ELF-1 (cell line): ENCODE measurements at regions not wholly inside any gene's neighbourhood (a gene's known extent, or its start where the extent isn't known, plus 50 kb on each side); places are given as distances from the start of the nearest gene placed in this dataset.
A peak's percentile ranks its signal among the peaks of the same experiment; 100 is the strongest.

ENCODE experiments used
- DNase-seq: peaks from one replicate; pipeline ENCODE4 v3.0.0-alpha.2; 2016; ENCODE audit warnings: low read depth, low spot score

DNA sequence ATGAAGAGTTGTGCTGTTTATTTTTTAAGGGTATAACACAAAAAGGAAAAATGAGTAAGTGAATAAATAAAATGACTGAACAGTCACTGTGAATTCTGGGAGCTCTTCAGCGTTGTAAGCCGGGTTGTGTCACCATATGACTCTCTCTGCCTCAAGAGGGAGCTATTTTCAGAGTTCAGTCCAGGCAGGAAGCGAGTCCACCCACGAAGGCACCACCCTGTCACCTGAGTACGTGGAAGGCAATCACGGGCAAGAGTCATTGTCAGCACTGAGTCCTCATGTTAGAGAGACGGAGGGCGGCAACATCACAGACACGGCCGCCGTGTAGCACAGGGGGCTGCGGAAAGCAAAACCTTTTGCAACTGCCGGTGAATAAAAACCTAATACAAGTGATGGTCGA, 227.6 kb downstream of the UTP18 start:
- peak; percentile 49 for DNase-seq

DNA sequence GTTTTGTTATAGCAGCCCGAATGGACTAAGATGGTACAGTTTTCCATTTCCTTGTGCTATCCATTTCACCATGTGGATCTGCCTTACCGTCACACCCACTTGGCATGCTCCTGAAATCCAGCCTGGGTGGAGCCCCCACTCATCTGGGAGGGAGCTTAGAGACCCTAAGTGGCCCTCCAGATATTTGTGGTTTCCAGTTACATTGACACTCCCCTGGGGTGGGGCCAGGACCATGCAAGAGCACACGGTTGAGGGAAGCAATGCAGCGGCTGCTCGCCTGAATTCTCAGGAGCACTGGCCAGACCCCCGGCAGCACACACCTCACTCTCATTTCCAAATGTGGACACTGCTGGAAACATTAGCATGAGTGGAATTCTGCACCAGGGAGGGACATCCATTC, 231.1 kb downstream of the UTP18 start:
- DNase-seq: no peak

- no peak for DNase-seq
These were observed 232.9 kb downstream of the UTP18 start for GRCh38 chr17:51493206-51493605.

DNA sequence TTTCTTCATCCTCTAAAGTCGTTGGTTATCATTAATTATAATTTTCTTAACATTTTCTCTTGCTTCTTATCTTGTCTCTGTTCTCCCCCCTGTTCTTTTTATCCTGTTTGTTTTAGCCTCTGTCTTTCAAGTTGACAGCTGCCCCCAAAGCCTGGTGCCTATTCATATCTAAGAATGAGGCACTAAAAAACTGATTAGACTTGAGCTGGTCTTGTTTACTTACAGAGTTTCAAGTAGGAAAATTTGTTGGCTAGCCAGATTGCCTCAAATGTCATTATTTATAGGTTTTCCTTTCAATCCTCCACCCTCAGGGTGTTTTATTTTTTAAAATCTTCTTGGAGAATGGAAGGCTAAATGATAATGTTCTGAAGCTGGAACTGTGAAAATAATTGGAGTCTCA, 236.0 kb downstream of the UTP18 start:
- no peak for DNase-seq

DNA sequence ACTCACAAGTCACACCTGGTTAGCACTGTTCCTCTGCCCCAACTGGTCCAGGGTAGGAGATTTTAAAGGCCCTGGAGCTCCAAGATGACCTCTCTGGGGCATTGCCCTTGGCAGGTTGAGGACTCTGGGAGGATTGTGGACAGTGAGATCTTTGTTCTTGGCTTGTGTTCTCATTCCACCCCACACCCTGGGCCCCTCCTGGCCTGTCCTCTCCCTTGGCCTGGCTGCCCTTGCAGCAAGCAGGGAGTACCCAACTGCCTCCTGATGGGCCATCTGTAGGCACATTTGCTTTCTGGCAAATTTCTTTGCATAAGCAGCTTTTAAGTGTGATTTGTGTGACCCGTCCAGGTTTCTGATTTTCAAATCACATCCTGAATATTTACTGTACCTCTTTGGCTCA, 239.6 kb downstream of the UTP18 start:
- no peak for DNase-seq

DNA sequence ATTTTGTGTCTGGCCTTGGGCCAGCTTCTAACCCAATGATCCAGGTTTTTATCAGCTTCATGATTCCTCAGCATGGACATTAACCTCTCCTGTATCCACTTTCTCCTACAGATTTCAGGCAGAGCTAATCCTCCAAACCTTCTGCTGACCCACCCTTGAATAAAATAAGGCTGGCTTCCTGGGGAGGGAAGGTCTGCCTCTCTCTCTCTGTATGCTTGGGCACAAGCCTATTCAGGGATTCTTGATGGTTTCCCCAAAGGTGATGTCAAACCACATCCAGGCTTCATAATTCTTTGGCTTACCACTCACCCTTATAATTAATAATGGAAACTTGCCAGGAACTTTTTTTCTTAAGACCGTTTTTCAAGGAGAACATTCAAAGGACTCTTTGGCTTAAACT, 240.1 kb downstream of the UTP18 start:
- DNase-seq: no peak

GRCh38 chr17:51505450-51505849, 245.1 kb downstream of the UTP18 start:
- no peak for DNase-seq

DNA sequence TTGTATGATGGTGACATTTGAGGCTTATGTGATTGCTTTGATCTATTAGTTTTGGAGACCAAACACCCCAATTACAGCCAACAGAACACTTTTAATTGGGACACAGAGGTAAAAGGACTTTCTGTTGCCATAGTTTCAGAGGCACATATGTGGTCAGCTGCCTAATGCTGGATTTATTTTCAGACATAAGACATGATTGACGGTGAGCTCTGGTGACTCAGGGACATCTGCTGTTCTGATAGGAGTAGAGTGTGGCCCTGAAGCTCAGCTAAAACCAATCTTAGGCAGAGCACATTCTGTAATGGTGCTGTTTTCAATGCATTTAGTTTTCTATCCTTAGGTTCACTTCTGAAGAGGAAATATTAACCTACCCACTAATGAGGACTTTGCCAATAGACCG, 247.1 kb downstream of the UTP18 start:
- no peak for DNase-seq

DNA sequence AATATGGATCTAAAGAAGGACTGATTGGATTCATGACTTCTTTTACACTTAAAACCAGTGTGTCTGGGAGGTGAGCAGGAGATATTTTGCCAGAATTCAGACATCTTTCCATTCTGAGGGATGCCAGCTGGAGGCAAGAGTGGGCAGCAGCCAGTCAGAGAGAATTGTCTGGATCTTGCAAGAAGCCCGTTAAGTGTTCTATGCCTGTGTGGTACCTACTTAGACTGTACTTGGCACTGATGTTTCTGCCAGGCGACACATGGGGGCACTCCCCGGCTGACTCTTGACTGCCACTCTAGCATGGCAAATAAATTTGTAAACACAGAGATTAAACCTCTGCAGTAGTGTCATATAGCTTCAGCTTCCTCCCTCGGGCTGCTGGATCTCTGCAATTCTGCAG, 247.7 kb downstream of the UTP18 start:
- no peak for DNase-seq

DNA sequence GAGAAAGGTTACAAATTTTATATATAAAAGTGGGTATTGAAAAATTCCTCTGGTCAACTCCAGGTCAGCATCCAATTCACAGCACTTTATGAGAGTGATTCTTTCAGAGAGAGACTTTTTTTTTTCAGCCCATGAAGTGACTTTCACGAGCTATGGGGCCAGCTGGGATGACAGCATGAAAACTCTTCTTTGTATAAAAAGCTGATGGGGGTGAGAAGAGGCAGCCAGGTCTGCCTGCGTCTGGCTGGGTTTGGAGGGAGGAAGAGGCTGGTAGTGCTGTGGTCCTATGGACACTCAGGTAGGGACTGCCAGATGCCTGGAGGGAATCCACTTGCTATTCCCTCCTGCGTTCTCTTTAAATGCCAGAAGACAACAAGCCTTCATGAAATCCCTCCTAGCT, 250.6 kb downstream of the UTP18 start:
- DNase-seq: no peak

DNA sequence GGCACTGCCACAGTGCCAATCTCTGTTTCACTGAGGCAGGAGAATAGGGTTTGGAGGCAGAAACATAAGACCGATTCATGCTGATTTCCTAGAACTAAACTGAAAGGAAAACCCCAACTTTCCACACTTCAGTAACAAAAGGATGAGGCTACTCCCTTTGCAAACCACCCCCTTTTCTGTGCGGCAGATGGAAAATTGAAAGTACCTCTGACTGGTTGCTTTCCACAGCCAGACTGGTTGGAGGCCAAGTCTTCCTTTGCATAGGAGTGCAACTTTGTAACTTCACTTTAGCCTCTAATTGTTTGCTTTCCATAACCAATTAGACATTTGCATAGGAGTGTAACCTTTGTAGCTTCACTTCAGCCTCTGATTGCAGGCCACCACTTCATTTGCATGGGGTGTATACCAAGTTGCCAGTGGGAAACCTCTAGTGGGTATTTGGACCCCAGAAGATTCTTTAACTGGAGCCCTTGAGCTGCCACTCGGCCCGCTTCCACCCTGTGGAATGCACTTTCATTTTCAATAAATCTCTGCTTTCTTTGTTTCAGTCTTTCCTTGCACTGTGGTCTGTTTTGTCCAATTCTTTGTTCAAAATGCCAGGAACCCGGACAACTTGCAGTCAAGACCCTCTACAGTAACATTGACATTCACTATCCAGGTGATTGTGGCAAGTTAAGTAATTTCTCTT, 252.0 kb downstream of the UTP18 start:
- no peak for DNase-seq

DNA sequence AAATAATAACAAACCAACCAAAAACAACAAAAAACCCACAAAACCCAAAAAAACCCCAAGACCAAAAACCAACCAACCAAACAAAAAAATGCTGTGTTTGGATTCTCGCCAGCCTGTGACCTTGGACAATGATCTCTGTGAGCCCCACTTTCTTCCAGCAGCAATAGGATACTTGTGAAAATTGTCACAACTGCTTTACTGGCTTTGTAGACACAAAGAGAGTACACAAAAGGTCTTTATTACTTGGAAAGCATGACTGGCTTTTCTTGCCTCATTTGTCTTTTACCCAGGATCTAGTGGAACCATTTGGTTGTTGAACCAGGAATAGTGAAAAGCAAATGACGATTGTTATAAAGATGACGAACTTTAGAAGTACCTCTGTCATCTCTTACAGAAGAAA, 256.6 kb downstream of the UTP18 start:
- DNase-seq: no peak

DNA sequence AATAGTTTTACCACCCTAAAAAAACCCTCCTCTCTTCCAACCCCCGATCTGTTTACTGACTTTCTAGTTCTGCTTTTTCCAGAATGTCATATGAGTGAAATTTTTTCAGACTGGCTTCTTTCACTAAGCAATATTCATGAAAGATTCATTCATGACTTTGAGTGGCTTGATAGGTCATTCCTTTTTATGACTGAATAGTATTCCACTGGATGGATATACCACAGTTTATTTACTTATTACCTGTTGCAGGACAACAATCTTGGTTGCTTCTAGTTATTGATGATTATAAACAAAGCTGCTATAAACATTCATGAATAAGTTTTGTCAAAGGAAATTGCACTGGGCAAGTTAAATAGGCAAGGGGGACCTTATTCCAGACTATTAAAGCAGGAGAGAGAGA, 264.2 kb downstream of the UTP18 start:
- no peak for DNase-seq

DNA sequence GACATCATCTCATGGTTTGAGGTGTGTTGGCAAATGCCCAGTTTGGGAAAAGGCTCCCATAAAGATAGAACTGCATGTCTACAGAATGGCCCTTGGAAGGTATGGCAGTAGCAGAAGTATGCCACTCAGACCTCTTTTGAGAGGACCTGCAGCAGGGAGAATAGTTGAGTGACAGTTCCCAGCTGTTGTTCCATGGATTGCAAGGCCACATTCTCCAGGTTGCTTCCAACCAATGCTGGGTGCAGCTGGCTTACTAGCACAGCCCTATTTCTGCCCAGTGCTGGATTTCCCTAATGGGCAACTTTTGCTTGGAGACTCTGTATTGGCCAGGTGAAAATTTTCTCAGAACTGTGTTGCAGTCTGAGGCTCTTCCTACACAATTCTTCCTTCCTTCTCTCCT, 266.2 kb downstream of the UTP18 start:
- DNase-seq: no peak

- no peak for DNase-seq
These were observed 267.1 kb downstream of the UTP18 start for GRCh38 chr17:51527225-51527982.

DNA sequence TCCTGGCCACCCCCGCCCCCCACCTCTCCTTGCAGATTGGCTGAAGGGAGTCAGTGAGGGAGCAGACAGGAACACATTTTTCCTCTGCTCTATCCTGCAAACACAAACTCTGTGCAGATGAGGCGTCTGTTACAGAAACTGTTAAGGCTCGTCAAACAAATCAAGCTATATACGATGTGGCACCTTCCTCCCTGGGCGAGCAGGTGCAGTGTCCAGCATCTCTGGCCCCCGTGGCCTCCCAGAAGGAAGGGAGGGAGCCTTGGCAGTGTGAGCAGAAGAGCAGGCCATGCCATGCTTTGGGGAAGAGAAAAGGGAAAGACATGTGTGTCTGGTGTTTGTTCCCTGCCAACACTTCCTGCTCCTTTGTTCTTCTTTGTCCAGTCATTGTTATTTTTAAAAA, 267.8 kb downstream of the UTP18 start:
- no peak for DNase-seq

GRCh38 chr17:51533219-51533618, 272.9 kb downstream of the UTP18 start:
- no peak for DNase-seq

DNA sequence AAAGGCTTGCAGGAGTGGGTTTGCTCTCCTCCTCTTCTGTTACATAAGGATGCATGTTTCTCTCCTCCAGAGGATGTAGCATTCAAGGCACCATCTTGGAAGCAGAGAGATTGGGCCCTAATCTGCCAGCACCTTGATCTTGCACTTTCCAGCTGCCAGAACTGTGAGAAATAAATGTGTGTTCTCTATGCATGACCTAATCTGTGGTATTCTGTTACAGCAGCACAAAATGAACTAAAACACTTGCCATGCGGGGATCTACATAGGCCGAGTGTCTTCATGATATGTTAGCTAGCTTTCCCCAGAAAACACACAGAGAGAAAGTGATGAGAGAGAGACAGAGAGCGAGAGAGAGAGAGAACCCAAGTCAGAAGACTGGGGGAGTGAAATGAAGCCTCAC, 273.5 kb downstream of the UTP18 start:
- no peak for DNase-seq

GRCh38 chr17:51536627-51537026, 276.3 kb downstream of the UTP18 start:
- no peak for DNase-seq

GRCh38 chr17:51537996-51538550, 277.7 kb downstream of the UTP18 start:
- DNase-seq: no peak

DNA sequence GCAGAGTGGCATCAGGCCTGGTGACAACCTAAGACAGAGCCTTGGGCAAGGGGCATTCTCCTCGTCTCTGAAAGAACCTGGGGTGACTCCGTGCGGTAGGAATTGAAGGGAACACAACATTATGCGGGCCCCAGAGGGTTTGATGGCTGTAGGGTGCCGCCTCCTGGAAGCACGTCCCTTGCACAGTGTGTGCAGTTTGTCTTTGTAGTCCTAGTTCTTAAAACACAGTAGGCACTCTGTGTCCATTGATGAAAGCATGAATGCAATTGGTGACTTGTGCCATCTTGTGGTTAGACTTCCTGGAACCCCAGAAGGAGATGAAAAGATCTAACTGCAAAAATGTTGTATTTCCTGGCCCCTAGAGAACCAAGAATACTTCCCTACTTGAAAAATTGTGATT, 279.8 kb downstream of the UTP18 start:
- DNase-seq: no peak

DNA sequence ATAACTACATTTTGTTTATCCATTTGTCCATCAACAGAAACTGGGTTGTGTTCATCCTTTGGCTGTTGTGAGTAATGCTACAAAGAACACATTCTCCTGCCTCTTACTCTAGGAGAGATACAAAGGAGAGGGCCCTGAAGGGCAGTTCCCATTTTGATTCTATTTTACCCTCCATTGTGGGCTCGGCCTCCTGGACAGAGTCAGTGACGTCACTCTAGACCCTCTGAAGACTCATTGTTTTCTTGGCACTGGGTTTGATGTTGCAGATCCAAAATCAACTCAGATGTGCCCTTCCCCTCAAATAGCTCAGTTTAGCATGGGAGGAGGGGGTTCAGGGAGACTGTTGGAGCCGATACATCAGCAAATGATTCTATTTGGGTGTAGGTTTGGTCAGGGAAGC, 280.9 kb downstream of the UTP18 start:
- no peak for DNase-seq

GRCh38 chr17:51546114-51546513, 285.8 kb downstream of the UTP18 start:
- DNase-seq: no peak
